22Rv1 (cell line): ENCODE measurements at regions not wholly inside any gene's neighbourhood (a gene's known extent, or its start where the extent isn't known, plus 50 kb on each side); places are given as distances from the start of the nearest gene placed in this dataset.

Source experiments
- H3K27ac ChIP-seq: fragments of 450-650 bp; 2 replicates; pipeline ENCODE4 v1.5.1; 2017
- ZFX ChIP-seq: fragments of 450-650 bp; IDR thresholded peaks from 2 replicates; pipeline ENCODE4 v1.6.1; 2017; ENCODE audit warnings: antibody characterized with exemption, borderline replicate concordance
- TF ChIP-seq, protein P1 (sequence below): fragments of 450-650 bp; IDR thresholded peaks from 2 replicates; pipeline ENCODE4 v1.5.1; 2017; ENCODE audit warnings: mild to moderate bottlenecking

GRCh38 chr1:65512383-65512782 lies 91.9 kb downstream of the LEPR start:
- no peak for TF ChIP-seq ZFX
- TF ChIP-seq, protein P1, sequence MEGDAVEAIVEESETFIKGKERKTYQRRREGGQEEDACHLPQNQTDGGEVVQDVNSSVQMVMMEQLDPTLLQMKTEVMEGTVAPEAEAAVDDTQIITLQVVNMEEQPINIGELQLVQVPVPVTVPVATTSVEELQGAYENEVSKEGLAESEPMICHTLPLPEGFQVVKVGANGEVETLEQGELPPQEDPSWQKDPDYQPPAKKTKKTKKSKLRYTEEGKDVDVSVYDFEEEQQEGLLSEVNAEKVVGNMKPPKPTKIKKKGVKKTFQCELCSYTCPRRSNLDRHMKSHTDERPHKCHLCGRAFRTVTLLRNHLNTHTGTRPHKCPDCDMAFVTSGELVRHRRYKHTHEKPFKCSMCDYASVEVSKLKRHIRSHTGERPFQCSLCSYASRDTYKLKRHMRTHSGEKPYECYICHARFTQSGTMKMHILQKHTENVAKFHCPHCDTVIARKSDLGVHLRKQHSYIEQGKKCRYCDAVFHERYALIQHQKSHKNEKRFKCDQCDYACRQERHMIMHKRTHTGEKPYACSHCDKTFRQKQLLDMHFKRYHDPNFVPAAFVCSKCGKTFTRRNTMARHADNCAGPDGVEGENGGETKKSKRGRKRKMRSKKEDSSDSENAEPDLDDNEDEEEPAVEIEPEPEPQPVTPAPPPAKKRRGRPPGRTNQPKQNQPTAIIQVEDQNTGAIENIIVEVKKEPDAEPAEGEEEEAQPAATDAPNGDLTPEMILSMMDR, result no peak
- no peak overlapping the region for H3K27ac ChIP-seq

DNA sequence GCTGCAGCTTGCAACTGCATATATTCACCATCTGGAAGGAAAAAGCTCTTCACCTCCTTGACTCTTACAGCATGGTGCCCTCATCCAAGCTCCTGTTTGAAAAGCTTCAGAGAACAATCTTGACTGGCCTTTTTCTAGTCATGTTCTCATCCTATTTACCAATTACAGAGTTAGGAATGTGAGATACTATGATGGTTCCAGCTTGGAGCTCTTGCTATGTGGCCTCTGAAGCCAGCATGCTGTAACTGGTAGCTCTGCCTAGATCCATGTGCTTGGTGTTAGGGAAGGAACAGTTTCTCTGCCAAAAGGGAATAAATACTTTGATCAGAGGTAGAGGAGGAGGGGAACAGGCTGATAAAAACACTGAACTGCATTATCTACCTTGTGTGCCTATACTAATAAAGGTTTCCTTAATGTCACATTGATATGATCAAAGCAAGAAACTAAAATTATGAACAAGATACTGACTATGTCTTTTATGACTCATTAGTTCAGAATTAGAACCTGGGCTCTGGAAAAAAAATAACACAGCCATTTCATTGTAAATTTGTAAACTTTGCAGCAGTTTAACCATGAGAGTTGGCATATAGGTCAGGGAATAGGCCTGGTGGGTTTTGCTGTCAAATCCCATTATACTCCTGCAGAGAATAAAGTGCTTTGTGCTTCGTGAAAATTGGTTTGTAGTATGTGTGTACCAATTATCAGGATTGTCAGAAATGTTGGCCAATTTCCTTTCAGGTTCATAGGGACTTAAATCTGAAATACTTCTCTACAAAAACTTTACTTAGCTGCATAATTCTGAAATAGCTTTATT lies 92.7 kb downstream of the LEPR start:
- peak overlapping the region; percentile 35; the same call in 1 of the 2 replicates for H3K27ac ChIP-seq
- TF ChIP-seq, protein P1, result no peak
- TF ChIP-seq ZFX, result no peak

DNA sequence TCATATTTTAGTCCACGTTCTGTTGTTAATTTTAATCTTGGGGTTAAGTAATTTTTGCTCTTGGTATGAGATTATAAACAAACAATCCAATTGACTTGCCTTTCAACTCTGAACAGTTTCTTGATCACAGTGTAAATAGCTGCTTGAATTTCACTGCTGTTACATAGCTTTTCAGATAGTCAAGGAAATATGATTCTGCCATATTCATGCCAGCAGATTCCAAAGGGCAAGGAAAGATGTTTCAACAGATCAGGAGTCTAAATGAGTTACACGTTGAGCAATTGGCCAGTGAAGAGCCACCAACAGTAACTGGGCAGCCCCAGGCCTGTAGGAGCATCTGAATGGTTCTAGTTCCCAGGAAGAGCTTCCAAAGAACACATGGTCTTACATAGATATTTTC lies 93.6 kb downstream of the LEPR start:
- no peak overlapping the region for H3K27ac ChIP-seq
- TF ChIP-seq, protein P1, result no peak
- no peak for TF ChIP-seq ZFX

DNA sequence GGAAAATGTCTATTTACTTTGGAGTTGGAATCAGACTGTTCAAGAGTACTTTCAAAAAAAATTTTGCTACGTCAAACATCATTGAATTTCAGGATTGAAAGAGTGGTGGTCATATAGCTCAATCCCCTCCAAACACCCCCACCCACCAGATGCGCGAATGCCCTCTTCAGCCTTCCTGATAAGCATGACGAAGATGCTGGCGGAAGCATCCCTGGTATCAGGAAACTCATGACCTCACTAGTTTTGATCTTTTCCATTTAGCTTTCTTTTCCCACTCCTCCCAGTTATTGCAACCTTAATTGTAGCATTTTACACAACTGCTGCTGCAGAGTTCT lies 104.4 kb downstream of the LEPR start:
- no peak overlapping the region for H3K27ac ChIP-seq
- no peak for TF ChIP-seq ZFX
- TF ChIP-seq, protein P1, result no peak

GRCh38 chr1:65525266-65526048 lies 105.0 kb downstream of the LEPR start:
- TF ChIP-seq, protein P1, result no peak
- no peak for TF ChIP-seq ZFX
- H3K27ac ChIP-seq, result no peak overlapping the region

- H3K27ac ChIP-seq, result no peak overlapping the region
- TF ChIP-seq, protein P1, result no peak
- TF ChIP-seq ZFX, result no peak
Measured at GRCh38 chr1:65526049-65526556, 105.6 kb downstream of the LEPR start.

- TF ChIP-seq ZFX, result no peak
- TF ChIP-seq, protein P1, result no peak
- peak overlapping the region; percentile 62 for H3K27ac ChIP-seq
Measured at GRCh38 chr1:65527190-65527589, 106.7 kb downstream of the LEPR start.
